Brain microvascular endothelial cell (primary cell): ENCODE measurements at regions not wholly inside any gene's neighbourhood (a gene's known extent, or its start where the extent isn't known, plus 50 kb on each side); places are given as distances from the start of the nearest gene placed in this dataset.
A peak's percentile ranks its signal among the peaks of the same experiment; 100 is the strongest.

ENCODE experiments used
- DNase-seq: peaks from one replicate; pipeline ENCODE4 v3.0.0-alpha.2; 2020
- H3K27ac ChIP-seq: fragments of 250-450 bp; sonication (Bioruptor Pico); 2 replicates; pipeline ENCODE4 v1.5.1; 2020; ENCODE audit warnings: mild to moderate bottlenecking, moderate library complexity
- H3K27me3 ChIP-seq: fragments of 250-450 bp; sonication (Bioruptor Pico); replicated peaks from 2 replicates; pipeline ENCODE4 v1.5.1; 2020; ENCODE audit warnings: mild to moderate bottlenecking
- H3K36me3 ChIP-seq: fragments of 250-450 bp; sonication (Bioruptor Pico); replicated peaks from 2 replicates; pipeline ENCODE4 v1.5.1; 2020; ENCODE audit warnings: mild to moderate bottlenecking
- H3K4me3 ChIP-seq: 2 replicates; pipeline ENCODE4 v1.5.1; 2011; ENCODE audit warnings: low read depth, mild to moderate bottlenecking, control low read depth, low read length, moderate library complexity
- in situ Hi-C: cut with HindIII; loops from 2 replicates; pipeline ENCODE4 v1.10.0; 2017; ENCODE audit warnings: low sequenced_read_pairs, low pct_ligation_motif_present
- TF ChIP-seq, protein P1 (sequence below): IDR thresholded peaks from 2 replicates; pipeline ENCODE4 v1.5.1; 2011; ENCODE audit warnings: low read depth, mild to moderate bottlenecking, moderate library complexity, low read length, control low read depth, inconsistent platforms; ENCODE audit errors: missing control alignments

GRCh38 chr20:7146552-7147219 lies 379.2 kb downstream of the BMP2 start:
- in situ Hi-C loops, result no loop called here
- no peaks in the 10 kb centered on the region for H3K36me3 ChIP-seq
- DNase-seq, result no peak
- TF ChIP-seq, protein P1, sequence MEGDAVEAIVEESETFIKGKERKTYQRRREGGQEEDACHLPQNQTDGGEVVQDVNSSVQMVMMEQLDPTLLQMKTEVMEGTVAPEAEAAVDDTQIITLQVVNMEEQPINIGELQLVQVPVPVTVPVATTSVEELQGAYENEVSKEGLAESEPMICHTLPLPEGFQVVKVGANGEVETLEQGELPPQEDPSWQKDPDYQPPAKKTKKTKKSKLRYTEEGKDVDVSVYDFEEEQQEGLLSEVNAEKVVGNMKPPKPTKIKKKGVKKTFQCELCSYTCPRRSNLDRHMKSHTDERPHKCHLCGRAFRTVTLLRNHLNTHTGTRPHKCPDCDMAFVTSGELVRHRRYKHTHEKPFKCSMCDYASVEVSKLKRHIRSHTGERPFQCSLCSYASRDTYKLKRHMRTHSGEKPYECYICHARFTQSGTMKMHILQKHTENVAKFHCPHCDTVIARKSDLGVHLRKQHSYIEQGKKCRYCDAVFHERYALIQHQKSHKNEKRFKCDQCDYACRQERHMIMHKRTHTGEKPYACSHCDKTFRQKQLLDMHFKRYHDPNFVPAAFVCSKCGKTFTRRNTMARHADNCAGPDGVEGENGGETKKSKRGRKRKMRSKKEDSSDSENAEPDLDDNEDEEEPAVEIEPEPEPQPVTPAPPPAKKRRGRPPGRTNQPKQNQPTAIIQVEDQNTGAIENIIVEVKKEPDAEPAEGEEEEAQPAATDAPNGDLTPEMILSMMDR, result no peak
- H3K27ac ChIP-seq, result no peak overlapping the region
- H3K27me3 ChIP-seq, result no peaks in the 10 kb centered on the region
- no peak overlapping the region for H3K4me3 ChIP-seq

- Histone ChIP-seq H3K27me3 (no peaks in the 10 kb centered on the region), H3K27ac (no peak overlapping the region), H3K4me3 (no peak overlapping the region), H3K36me3 (no peaks in the 10 kb centered on the region)
- no peak for DNase-seq
- TF ChIP-seq, protein P1, result no peak
- in situ Hi-C loops, result no loop called here
Measured at GRCh38 chr20:7147220-7147601, 379.7 kb downstream of the BMP2 start.

DNA sequence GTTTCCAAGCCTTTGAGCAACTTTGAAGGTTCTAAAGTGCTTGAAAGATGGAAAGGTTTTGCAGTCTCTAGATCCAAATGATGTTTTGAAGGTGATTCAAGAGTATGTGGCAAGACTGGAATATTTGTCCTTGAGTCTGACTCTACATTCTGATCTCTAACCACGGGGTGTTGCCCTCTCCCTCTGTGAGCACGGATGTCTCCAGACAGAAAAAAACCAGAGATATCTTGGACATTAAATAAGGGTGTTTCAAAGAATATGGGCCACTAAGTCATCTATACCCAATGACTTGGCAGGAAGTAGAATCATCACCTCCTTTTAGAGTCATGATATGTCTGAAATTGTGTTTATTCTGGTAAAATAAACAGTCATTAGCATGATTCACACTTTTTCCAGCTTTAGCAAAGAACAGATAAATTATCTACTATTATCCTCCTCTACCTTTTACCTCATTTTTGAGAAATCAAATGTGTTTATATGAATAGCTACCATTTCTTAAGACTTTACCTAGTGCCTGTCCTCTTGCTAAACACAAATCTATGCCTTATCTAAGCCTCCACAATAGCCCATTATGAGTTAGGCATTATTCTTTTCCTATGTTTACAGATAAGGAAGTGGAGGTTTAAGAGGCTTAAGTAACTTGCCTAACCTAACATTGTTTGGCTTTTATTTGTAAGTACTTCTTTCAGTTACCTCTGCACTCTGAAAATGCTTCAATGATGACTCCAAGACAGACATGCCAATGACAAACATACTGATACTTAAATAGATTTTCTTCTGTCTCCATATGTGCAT lies 384.4 kb downstream of the BMP2 start:
- peak; percentile 0 for DNase-seq
- TF ChIP-seq, protein P1, result no peak
- in situ Hi-C loops, result no loop called here
- no peak overlapping the region for H3K4me3 ChIP-seq
- H3K36me3 ChIP-seq, result no peaks in the 10 kb centered on the region
- no peak overlapping the region for H3K27ac ChIP-seq
- no peaks in the 10 kb centered on the region for H3K27me3 ChIP-seq

DNA sequence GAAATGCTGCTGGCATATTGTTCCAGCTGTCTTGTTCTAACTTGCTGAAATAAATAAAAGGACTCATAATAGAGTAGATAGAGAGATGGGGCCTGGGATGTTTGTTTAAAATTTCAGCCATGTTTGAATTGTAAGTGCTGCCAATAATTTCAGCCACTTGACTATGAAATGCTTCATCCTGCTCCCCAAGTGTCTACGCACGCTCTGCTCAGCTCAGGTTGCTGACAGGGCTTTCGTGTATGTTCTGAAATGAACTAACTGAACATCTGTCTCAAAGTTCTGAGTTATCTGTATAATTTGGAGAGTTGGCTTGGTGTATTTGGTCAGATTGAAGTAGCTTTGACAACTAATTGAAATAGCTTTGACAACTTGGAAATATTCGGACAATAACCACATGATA lies 387.8 kb downstream of the BMP2 start:
- TF ChIP-seq, protein P1, result no peak
- in situ Hi-C loops, result no loop called here
- no peaks in the 10 kb centered on the region for H3K36me3 ChIP-seq
- no peak overlapping the region for H3K27ac ChIP-seq
- no peaks in the 10 kb centered on the region for H3K27me3 ChIP-seq
- DNase-seq, result no peak
- no peak overlapping the region for H3K4me3 ChIP-seq

GRCh38 chr20:7155794-7156193 lies 388.3 kb downstream of the BMP2 start:
- Histone ChIP-seq H3K4me3 (no peak overlapping the region), H3K36me3 (no peaks in the 10 kb centered on the region), H3K27ac (no peak overlapping the region), H3K27me3 (no peaks in the 10 kb centered on the region)
- TF ChIP-seq, protein P1, result no peak
- in situ Hi-C loops, result no loop called here
- DNase-seq, result no peak
